HG02571 (cell line): ENCODE measurements at regions not wholly inside any gene's neighbourhood (a gene's known extent, or its start where the extent isn't known, plus 50 kb on each side); places are given as distances from the start of the nearest gene placed in this dataset.

Experiments
- ATAC-seq: cut with Tn5 transposase; IDR thresholded peaks from one replicate; pipeline ENCODE4 v1.9.1; 2021; ENCODE audit warnings: mild to moderate bottlenecking, moderate library complexity; ENCODE audit not compliant: unreplicated experiment

DNA sequence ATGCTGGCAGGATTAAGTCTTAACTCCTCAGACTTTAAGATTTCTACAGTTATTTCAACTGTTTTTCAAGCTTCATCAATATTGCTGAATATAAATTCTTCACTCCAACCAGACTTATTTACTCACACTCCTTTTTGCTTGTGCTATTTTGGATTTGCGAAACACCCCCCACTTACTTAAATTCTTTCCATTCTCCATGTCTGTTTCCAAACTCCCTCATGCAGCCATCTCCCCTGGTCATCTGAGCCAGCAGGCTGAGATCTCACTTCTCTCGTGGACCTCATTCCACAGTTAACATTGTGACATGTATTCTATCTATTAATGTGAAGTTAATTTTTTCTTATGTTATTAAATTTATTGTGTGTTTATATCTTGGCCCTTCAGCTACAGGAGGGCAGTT lies 188.9 kb upstream of the HDAC9 start:
- ATAC-seq = no peak

DNA sequence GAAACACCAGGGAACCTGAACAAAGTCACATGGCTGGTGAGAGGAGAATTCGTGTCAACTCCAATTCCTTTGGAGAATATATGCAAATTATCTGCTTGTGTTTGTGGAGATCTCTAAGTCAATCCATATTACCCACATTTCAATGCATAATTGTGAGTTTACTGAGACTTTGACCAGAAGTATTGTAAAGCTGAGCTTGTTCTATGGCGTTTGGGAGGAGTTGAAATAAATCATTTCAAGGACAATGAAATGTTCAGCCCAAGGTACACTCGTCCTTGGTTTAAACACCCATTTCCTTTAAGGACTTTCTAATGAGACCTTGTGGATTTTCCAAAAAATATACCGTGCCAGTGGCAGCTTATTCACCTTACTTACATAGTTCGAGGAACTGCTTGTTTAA lies 186.6 kb upstream of the HDAC9 start:
- no peak for ATAC-seq

DNA sequence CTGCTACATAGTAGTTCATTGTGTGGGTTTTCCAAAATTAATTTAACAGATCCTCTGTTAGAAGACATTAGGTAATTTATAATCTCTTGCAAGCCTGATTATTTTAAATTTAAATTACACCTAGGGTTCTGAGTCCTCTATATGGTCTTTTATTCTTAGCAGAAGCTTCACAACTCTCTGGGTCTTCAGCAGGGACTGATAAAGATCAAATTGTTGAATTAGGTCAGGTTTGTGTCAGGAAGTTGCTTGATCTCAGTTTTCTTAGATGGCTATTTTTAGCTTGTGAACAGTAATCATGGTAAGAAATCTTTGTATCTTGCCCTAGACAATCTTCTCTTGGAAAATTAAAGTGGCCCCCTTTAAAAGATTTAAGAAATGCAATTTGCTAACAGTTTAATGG lies 183.1 kb upstream of the HDAC9 start:
- ATAC-seq = no peak

DNA sequence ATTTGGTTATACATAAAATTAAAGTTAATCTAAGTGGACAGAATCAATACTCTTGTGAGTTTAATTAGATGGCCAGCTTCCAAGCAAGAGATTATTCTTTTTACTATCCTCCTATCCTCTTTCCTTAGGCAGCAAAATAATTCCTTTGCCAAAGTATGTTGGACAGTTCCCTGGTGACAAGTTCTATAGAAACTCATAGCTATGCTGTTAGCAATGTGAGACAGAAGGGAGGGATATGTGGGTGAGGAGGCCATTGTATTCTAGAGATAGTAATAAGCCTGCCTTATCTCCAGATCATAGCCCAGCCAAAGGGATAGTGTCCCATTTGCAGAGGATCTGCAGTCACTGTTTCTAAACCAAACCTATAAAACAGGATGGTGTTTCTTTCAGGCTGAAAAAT lies 181.6 kb upstream of the HDAC9 start:
- no peak for ATAC-seq

DNA sequence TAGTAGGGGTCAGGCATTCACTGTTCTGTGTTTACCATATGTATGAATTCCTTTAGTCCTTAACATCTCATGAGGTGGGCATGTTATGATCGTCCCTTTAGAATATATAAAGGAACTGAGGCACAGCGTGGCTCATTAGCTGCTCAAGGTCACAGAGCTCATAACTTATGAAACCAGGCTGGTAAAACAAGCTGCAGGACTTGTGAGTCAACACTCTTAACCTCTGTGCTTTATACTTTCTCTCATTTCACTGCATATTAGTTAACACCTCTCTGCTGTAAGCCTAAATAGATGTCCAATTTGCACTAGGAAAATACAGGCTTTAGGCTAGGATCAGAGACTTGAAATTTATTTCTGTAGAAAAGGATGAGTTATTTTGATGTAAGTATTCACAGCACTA lies 180.3 kb upstream of the HDAC9 start:
- ATAC-seq = no peak

DNA sequence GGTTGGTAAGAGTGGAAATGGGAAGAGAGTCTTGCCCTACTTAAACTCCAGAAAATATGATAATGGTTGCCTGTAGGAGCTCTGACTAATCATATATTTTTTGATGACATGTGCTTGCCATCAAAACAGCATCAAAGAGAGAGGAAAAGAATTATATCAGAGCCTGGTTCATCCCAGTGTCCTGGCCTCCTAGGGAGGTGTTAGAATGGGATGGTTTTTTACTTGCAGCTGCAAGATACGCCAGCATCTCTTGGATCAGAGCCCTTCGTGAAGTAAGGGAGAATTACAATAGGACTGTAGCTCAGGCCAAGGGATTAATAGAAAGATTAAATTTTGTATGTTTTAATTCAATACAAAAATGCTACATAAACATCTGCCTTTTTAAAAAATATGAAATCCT lies 177.6 kb upstream of the HDAC9 start:
- ATAC-seq = no peak

DNA sequence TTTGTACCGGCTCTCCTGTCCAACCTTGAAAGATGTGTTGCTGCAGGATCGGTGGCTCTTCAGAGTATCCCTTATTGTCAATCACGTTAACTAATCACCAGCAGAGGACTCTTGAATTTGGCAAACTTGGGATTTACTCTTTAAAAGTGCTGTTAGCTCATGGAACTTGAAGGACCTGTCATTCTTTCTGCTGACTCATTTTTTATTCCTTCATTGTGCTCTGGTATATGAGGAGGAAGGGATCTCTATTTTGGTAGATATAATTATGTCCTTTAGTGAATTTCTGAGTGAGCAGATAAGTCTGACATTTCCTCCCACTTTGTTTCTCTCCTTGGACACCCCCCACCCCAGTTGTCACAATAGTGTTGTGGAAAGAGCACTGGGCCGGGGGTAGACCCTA lies 175.1 kb upstream of the HDAC9 start:
- ATAC-seq = no peak

DNA sequence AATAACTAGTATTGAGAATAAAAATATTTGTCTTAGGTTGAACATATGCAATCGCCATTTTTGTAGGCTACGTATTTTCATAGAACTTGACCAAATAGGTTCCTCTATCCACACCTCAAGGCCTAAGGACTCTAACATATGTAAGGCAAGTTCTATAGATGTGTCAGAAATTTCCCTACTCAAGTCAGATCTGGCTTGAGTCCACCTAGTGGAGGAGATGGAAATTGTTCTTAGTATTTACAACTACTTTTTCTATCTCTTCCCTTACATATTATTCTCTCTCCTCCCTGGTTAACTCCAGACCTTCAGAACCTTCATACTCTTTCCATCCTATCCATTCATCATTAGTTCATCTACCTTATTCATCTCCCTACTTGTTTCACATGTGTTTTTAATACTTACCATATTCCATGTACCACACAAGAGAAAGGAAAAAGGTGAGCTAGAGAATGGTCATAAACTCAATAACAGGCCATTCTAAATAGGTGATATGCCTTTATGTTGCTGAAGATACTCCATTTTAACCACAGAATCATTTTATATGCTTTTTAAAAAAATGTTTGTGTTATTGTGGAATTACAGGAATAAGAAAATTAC lies 174.5 kb upstream of the HDAC9 start:
- ATAC-seq = no peak

DNA sequence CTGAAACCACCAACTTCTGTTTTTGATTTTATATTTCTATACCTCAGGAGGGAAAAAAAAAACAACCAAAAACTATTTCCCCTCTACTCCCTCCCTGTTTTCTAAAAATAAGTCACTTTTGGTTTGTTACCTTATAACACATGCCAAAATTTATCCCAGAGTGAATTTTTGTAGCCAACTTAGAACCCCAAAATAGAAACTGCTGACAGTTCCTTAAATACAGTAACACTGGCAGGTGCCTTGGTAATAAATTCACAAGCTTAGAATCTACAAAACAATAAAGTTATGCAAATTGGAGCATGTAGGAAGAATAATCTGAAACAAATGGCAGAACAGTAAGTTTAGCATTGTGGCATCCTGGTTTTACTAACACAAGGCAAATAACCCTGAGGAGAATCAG lies 165.0 kb upstream of the HDAC9 start:
- no peak for ATAC-seq

DNA sequence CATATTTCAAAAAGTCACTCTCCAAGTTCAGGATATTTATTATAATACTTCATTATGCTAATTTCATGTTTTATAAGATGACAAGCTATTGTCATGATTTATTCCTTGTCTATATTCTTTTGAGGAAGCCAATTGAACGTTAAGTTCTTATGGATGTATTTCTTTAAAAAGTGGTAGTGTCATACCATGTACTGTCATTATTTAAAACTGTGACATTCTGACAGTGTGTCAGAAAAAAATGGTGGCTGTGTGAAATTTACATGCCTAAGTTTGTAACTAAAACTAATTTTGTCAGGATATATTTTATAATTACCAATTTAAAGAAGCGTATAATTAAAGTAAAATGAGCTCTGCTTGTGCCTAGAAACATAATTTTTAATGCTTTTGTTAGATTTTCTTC lies 158.9 kb upstream of the HDAC9 start:
- ATAC-seq = no peak

DNA sequence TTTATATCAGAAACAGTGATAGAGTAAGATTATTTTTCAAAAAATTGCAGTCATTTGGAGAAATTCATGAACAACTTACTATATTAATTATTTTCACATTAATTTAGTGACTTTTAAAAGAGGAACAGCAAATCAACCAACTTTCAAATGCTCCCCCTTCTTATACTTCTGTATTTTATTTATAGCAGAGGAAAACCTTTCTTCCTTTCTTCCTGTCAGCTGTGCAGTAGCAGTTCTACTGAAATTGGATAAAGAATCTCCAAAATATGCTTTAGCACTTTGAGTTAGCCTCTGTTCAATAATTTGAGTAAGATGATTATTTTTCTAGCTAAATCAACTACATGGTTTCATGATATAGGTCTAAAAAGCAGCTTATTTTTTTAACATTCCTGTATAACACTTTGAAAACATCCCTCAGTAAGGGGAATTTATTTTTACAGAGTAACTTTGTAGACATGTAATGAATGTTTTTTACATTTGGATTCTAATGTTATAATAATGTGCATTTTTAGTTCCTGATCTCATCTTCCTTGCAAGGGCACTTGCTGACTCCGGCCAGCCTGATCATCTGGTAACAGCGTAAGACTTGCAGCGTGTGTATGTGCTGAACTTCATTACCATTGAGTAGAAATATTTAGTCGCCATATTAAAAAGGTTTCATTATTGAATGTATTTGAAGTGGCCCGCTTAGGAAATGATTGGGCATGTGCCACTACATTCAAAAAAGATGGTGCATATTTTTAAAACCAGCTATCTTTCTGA lies 158.3 kb upstream of the HDAC9 start:
- ATAC-seq = no peak

DNA sequence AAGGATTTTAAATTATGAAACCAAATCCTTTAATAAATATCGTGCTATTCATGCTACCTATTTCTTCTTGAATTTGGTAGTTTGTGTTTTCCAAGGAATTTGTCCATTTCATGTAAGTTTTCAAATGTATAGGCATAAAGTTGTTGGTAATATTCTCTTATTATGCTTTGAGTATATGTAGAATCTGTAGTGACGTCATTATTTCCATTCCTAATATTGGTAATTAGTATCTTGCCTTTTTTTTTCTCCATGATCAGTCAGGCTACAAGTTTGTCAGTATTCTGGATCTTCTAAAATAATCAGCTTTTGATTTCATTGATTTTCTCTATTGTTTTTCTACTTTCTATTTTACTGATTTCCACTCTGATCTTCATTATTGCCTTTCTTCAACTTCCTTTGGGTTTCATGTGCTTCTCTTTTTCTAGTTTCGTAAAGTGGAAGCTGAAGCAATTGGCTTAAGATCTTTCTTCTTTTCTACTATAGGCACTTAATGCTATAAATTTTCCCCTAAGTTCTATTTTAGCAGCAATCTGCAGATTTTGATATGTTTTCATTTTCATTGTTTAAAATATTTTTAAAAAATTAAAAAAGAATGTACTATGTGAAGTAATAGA lies 156.5 kb upstream of the HDAC9 start:
- ATAC-seq = no peak

DNA sequence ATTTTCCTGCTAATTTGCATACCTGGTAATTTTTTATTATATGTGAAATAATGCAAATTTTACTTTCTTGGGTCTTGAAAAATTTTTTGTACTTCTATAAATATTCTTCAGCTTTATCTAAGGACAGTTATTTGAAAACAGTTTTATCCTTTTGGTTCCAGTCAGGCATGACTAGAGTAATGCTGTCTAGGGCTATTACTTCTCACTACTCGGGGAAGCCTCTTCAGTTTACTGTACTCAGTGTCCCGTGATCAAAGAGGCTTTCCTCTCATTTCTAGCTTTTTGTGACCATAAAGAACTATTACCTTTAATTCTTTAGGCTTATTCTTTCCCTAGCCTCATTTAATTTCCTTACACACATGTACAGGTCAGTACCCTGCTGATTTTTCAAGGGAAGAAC lies 153.8 kb upstream of the HDAC9 start:
- ATAC-seq = no peak

DNA sequence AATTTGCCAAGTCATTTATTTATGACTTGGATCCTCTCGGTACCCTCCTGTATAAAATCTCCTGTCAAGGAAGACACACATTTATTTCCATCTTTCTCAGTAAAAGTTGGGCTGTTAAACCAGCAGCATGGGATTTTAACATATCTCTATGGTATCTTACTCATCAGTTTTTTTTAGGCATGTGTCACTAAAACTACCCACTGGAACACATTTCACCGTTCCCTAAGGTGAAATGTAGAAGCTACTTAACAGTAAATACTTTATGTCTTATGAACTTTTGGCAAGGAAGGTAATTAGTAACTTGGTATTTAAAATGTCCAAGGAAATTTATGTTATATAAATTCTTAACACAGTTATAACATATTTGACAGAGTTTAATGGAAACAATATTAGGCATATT lies 152.5 kb upstream of the HDAC9 start:
- no peak for ATAC-seq

DNA sequence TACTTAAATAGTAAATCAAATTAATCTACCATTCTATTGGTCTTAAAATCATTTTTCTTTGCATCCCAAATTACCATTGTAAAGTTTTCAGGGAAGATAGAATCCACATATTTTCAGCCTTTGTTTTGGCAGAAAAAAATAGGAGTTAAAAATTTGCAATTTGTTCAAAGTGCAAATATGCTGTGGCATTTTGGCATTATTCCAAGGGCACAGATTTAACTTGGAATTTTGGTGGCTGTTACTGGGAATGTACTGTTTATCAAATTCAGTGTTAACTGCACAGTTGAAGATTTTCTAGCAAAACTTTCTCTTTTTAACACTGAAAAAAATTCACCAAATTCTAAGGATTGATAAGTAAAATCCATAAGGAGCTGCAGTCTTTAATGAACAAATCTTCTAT lies 151.0 kb upstream of the HDAC9 start:
- ATAC-seq = no peak

DNA sequence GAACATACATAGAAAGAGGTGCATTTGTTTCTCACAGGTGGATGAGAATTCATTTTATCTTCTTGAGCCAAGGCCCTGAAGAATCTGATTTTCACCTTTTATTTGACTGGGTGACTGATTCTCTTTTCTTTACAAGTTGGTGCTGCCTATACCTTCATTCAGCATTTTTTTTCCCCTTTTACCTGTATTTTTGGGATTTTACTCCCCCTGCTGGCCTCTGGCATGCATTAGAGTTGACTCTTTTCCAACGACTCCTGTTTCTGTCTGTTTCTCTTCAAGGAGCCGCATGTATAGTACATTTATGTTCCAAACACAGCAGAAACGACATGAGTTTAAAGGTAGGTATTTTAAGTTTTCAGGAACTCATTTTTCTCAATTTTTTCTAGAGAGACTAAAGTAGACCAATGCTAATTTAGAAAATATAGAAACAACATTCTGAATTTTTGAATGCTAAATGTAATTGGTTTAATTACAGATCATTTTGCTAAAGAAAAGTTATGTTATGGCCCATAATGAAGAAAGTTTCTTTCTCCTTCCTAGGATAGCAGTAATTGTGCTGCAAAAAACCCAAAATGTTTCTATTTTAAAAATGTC lies 149.8 kb upstream of the HDAC9 start:
- peak; percentile 50 for ATAC-seq

DNA sequence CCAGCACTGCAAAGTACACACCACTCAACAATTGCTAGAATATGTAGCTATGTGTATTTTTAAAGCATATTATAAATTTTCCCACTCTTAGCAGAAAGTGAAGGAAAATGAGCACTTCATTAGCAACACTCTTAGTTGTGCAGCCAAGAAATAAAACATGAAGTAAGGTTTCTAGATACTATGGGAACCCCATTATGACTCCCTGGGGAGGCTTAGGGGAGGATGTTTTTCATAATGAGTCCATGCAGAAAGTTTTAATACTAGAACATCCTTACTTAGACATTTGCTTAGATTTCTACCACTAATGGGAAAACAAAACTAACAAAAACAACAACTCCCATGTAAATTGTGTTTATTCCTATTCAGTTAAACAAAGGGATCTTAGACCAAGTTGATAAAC lies 148.4 kb upstream of the HDAC9 start:
- ATAC-seq = no peak

DNA sequence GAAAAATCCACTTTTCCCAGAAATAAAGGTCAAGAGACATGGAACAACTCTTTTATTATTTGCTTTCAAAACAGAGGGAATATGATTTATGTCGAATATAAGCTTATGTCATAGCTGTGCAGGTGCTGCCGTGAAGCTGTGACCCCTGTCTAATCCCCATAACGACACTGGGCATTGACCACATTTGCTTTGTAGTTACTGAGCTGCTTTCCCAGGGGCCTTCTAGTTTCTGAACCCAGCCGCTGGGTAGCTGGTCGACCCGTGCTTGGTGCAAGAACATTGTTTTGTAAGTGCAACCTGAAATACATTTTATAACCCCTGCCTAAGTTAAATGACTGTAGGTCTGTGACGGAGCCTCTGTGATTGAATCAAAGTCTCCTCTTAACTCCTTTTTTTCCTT lies 144.9 kb upstream of the HDAC9 start:
- no peak for ATAC-seq

DNA sequence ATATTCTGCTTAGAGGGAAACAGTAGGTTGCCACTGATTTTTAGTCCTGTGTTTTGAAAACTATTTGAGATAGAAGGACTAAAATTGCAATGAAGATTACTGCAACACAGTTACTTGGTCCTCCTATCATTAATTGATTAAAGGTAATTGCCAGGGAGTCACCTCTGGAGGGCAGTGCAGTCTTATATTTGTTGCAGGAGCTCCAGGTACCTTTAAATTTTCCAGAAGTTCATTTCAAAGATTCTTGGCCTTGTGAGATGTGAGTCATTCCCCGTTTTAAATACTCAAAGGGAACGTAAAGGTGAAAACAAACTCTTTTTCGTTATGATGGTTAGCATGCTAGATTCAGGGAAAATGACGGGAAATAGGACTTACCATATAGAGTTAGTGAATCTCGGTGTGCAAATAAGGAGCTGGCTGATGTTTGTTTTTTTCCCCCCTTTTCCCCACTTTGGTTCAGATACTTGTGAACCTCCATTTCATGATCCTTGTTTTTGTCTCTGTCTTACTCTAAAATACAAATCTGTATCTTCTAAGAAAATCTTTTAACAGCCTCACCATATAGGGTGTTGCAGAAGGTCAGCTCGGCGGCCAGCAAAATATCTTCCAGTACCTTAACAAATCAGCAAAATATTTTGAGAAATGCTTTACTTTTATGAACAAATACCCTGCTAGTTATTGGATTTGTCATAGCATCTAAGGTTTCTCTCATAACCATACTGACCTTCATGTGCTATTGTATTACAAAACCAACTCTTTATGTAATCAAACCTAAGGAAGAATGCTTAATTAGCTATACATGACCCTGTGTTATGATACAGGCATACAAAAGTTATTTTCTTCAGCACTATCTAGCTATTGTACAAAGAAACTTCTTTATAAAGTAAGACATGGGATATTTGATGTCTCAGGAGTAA lies 143.0 kb upstream of the HDAC9 start:
- peak; percentile 61 for ATAC-seq

DNA sequence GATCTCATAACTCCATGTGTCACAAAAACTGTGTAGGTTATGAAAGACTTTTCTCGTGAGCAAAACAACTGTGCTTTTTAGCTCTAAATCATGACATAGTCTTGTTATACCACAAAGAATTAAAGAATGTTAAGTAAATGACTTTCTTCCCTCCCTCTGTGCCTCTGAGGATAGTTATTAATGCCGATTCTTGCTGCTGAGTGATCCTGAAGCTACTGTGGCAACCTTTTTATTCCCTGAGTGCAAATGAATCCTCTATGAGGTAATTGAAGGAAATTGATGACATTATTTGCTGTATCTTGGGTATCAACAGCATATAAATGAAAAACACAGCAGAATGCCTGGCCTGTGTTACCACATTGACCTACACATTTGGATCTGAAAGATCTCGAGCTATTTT lies 142.2 kb upstream of the HDAC9 start:
- ATAC-seq = no peak
